EL (cell line): ENCODE measurements at regions not wholly inside any gene's neighbourhood (a gene's known extent, or its start where the extent isn't known, plus 50 kb on each side); places are given as distances from the start of the nearest gene placed in this dataset.

Experiments used
- DNase-seq: peaks from one replicate; pipeline ENCODE4 v3.0.0-alpha.2; 2016

DNA sequence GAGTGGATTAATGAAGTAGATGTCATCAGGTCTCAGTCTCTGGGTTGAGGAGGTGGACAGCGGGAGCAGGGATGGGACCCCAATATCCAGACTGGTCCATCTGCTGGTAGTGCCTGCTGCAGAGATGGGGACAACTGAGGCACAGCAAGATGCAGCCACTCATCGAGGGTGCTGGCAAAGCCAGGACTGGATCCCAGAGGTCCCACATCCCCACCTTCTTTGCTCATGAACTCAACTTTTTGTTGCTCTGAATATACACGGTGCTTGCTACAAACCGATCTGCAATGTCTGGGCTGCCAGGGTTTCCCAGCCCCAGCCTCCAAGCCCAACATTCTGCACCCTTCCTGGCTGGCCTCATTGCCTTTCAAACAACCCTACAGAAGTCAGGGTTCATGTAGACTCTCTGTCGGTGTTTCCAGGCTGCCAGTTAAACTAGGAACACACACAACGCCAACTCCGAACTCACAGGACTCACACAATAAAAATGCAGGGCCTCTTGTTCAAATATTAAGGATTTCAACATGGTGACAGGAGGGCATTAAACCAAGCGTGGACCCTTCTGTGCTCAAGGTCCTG lies 168.2 kb downstream of the MN1 start:
- no peak for DNase-seq

DNA sequence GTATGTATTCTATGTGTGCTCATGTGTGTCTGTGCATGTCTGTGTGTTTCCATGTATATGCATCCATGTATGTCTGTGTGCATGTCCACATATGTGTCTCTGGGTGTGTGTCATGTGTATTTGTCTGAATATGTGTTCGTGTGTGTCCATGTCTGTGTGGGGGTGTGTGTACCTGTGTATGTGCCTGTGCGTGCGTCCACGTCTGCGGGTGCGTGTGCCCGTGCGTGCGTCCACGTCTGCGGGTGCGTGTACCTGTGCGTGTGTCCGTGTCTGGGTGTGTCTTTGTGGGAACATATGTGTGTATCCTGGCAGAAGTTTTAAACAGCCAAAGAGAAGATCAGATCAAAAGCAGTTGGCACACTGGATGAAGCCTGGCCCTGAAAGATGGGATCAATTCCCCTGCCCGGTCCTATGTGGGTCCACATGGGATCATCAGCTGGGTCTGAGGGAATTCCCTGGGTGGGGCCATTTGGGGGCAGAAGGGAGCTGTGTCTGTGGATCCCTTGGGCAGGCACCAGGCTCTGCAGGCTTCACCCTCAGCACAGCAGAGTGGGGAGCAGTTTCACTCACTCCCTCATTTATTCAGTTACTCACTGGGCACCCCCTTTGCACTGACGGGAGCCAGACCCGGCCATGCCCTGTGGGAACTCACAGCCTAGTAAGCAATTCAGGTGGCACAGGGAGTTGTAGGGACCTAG lies 167.4 kb downstream of the MN1 start:
- no peak for DNase-seq

DNA sequence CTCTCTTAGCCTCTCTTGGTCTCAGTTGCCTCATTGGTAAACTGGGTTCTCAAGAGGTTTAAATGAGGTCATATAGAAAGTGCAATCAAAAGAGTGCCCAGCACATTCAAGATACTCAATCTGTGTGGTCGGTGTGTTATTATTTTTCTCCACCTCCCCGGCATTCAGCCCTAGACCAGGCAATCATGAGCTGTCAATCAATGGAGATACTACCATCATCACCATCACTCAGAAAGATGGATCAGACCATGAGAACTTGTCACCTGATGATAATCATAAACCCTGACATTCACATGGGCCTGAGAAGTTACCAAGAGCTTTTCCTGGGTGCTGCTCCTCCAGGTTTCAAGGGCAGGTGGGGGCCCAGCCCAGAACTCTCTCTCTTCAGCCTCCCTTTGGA lies 166.1 kb downstream of the MN1 start:
- DNase-seq, result no peak

DNA sequence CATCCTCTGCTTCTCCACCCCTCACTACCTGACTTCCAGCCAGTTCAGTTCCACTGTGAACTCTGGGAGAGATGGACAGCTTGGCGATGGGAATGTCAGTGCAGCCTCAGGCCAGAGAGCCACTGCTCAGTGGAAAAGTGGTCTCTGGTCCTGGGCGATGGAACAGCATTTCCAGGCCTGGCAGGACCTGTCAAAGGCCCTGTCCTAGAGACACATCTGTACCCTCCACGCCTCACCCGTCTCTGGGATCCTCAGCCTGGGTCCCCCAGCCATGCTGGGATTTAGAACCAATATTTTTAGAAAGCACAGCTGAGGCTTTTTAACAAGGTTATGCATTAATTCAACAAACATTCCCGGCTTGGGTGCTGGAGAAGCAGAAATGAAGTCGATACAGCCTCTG lies 165.7 kb downstream of the MN1 start:
- DNase-seq, result no peak

DNA sequence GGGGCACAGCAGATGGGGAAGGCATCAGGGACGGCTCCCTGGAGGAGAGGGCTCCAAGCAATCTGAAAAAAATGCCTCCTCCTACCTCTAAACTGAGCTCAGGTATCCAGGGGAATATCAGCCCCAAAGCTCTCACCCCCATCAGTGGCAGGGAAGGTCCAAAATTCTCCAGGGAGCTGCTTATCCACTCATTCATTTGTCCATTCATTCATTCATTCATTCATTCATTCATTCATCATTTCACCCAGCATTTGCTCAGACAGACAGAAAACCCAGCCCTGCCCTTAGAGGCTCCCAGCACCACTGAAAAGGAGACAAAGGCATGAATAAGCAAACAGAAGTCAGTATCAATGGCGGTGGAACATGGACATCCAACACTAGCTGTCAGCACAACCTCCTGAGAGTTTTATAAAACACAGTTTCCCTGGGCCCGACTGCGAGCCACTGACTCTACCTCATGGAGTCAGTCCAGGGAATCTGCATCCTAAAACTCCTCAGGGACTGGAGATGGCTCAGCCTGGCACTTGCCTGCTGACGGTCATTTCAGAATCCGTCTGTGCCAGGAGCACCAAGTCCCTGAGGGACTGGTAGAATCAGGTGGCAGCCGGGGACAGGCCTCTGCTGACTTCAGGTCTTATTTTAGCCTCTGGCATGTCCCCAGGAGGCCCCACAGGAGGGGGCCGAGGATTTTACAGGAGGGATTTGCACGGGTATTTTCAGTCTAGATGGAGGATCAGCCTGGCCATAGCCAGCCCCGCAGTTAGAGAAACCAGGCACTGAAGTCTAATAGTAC lies 164.6 kb downstream of the MN1 start:
- no peak for DNase-seq

DNA sequence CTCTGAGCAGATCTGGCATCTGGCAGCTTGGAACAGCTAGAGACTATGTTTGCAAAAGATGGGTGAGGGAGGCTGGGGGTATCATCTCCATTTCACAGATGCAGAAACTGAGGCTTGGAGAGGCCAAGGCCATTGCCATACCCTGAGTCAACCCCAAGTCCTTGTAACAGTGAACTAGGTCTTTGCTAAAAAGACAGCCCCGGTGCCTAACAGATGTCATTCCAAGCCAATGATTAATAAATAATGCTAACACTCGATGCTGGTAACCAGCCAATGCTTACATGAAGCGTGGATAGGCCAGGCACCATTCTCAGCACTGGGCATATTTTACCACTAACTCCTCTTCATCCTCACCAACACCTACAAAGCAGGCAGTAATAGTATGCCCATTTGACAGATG lies 164.0 kb downstream of the MN1 start:
- peak; percentile 55 for DNase-seq

DNA sequence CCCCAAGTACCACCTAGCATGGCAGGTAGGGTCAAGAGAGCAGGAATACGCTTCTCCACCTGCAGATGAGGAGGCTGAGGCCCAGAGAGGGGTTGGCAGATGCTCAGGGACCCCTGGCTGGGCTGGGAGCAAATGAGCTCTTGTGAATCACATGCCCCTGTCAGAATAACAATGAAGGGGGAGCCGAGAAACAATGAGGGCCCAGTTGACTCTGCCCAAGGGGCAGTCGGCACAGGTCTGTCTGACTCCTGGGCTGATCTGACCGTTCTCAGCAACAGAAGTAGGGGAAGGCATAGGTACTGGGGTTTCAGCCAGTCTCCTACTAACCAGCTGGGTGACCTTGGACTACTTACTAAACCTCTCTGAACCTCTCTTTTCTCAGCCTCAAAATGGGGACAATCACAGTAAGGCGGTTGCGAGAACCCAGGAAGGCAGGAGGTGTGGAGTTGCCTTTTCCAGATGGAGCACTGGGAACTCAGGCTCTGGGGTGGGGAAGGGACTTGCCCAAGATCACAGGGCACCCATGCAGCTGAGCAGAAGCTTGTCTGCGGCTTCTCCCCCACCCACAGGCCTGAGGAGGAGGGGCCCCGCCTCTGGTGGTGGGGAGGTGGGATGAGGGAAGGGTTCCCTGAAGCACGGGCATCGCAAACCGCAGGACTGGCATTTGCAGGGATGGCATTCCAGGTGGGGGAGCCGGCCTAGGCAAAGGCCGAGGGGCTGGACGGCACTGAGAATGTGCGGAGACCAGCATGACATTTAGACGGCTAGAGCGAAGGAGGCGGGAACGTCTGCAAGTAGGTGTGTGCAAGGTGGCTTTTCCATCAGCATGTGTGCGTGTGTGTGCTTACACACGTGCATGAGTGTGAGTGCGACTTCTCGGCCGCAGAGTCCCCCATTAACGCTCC lies 163.0 kb downstream of the MN1 start:
- no peak for DNase-seq

DNA sequence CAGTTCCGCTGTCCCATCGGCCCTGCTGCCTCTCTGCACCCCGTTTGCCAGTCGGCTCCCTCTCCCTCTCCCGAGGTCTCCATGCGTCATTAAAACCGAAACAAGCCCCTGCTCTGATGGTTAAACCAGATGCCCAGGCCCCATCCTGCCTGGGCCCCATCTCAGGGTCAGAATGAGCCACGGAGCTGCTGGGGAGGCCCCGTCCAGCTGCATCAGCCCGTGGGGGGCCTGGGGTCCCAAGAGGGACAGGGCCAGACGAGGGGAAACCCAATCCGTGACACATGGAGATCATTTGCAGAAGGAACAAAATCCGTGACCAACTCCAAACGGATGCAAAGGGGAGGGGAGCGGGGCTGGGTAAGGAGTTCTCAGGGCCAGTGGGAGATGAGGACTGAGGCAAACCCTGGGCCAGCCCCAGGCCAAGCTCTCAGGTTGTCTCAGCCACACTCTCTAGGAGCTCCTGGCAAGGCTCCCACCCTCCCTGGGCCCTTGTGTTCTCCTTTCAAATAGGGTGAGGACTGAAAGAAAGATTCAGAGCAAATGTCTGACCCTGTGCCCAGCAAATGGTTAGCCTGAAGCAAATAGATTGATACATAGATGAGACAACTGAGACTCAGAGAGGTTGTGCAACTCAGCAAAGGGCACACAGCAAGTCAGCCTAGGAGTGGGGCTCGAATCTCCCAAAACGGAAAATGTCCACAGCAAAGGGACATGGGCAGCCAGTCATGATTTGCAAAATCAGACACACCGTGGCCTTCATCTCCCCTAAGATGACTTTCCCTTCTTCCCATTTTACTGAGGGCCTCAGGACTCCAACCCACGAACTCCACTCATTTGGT lies 162.1 kb downstream of the MN1 start:
- DNase-seq, result no peak

DNA sequence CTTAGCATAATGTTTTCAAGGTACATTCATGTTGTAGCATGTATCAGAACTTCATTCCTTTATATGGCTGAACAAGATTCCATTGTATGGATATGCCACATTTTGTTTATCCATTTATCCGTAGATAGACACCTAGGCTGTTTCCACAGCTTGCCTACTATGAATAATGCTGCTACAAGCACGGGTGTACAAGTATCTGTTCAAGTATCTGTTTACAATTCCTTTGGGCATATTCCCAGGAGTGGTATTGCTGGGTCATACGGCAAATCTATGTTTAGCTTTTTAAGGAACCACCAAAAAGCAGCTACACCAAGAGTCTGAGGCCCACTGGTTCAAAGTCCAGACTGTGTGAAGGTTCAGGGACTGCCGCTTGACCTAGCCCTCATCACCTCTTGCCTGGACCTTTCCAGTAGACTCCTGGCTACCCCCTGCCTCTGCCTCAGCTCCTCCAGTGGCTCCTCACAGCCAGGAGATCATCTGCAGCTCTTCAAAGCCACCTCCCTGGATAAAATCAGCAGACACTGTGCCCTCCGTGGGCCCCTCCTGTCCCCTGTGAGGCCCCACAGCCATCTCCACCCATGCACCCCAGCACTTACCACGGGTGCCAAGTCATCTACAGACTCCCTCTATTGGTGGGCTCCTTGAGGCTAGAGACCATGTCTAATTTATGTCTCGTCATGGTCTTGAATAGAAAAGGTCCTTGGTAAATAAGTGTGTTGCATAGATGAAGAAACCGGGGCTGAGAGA lies 160.3 kb downstream of the MN1 start:
- DNase-seq, result no peak

DNA sequence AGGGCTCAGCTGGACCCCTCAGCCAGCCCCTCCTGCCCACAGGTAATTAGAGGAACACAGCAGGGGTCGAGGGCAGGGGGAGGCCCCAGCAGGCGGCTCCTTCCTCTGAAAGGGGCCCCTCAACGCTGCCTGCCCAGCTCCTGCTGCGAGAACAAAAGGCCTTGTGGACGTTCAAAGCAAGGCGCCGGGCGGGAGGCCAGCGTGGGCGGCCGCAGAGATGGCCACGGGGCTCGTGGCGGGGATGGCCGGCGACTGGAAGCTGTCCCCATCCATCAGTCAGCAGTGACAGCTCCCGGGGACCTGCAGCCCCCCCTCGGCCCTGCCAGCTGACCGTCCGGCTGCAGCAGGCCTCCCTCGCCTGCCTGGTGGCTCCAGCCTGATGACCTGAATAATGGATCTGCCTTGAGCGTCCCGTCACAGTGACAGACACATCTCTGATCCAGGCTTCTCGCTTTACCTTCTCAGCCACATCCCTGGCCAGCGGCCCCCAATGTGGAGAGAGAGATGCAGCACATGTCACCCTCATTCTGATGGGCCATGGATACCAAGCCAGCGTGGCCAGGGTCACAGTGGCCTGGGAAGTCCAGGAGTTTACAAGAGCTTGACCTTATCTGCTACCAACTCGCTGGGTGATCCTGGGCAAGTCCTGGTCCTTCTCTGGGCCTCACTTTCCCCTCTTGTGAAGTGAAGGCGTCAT lies 159.3 kb downstream of the MN1 start:
- no peak for DNase-seq

DNA sequence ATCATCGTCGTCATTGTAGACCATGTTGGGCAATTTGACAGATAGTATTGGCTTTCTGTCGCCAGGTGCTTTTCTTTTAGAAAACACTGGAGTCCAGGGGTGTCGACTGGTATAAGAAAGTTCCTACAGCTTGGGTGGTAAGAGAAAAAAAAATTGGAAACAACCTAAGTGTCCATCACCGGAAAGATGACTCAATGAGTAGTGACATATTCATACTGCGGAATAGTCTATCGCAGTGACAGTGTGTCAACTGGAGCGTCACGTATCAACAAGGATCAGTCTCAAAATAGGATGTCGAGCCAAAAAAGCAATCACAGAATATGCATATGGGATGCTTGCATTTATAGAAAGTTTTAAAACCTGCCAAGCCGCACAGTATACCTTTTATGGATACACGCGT lies 157.6 kb downstream of the MN1 start:
- DNase-seq, result no peak

DNA sequence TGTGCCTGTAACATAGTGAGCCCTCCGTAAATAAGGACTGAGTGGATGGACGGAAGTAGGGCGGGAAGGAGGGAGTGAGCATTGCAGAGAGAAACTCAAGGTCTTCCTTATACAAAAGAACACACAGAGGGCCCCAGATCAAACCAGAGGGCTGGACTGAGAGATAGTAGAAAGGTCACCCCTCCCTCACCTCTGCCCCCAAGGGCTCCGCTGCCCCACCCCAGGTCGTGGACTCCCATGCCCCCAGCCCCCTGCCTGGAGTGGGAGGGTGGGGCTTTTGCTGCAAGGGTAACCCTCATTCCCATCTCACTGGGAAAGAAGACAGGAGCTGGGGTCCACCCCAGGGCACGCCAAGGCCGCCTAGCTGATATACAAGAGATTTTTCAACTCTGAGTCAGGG lies 157.0 kb downstream of the MN1 start:
- DNase-seq, result no peak

DNA sequence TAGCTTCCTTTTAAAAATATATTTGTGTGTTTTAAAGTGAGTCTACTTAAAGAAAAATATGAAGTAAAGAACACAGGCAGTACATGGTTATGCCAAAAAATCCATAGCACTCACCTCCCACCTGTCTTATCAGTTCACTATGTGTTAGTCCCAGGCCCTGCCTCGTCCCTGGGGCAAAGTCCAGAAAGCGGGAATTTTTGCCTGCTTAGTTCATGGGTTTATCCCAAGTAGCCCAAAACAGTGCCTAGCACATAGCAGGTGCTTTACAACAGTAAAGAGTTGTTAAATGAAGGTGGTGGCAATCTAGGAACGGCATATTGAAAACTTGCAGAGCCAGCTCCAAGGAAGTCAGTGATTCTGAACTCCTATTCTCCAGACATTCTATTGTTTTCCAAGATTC lies 154.0 kb downstream of the MN1 start:
- DNase-seq, result no peak

DNA sequence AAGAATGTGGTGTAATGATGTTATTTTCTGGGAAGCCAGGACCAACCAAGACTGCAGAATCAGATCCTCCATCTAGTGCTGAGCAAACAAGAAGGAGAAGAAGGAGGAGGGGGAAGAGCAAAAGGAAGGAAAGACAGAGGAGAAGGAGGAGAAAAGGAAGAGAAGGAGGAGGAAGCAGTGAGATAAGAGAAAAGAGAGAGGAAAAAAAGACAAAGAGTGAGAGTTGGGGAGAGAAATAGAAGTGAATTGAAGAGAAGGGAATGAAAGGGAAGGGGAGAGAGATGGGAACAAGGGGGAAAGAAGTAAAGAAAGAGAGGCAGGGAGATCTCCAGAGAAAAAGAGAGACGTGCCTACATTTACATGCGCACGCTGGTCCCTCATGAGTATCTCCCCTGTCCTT lies 153.5 kb downstream of the MN1 start:
- DNase-seq, result no peak

DNA sequence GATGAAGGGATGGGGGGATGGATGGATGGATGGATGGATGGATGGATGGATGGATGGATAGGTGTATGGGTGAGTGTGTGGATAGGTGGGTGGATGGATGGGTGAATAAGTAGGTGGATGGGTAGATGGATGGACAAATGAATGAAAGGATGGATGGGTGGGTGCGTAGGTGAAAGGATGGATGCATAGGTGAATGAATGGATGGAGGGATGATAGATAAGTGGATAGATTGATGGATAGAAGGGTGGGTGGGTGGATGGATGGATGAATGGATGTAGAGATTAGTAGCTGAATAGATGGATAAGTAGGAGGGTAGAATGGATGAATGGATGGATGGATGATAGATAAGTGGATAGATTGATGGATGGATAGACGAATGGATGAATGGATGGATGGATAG lies 152.7 kb downstream of the MN1 start:
- DNase-seq, result no peak

DNA sequence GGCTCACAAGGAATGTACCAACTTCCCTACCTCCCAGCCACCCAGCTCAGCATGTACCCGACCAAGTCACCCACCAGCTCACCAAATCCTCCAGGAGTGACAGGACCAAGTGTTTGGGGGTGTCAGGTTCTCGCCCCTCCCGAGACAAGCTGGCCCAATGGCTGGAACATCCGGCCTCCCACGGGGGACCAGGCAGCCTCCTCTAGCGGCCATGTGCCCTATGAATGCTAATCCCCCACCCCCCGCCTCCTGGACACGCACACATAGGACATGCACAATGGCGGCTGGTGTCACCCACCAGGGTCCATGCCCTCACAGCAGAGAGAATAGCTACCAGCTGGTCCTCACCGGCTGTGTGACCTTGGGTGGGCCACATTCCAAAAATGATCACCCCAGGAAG lies 151.0 kb downstream of the MN1 start:
- DNase-seq, result no peak

DNA sequence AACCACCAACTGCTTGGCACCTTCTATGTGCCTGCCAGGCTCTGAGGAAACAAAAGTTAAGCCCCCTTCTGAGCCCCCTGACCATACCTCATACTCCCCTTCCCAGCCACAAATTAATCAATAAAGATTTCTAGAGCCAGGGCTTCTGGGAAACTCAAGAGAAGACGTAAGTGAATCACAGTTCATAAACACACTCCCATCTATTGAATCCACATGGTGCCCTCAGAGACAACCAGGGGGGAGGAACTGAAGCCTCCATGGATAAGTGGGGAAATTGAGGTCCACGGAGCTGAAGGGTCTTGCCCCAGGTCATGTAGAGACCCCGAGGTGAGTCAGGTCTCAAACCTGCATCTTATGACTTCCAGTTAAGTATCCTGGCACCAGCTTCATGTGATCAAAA lies 150.6 kb downstream of the MN1 start:
- no peak for DNase-seq

DNA sequence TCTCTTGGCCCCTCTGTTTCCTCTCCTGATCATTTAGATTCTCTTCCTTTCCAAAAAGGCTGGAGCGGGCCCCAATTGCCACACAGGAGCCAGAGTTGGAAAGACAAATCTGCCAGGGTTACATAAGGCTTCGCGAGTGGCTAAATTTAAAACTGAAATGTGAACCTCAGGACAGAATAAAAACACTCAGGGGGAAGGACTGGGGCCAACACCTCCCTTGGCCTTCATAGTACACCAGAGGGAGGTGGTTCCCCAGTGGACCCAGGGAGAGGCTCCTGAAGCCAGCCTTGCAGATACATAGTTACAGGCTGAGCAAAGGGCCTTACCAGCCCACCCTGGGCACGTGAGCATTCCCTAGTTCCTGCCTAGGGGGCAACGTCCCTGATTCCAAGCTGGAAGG lies 150.1 kb downstream of the MN1 start:
- DNase-seq, result no peak

DNA sequence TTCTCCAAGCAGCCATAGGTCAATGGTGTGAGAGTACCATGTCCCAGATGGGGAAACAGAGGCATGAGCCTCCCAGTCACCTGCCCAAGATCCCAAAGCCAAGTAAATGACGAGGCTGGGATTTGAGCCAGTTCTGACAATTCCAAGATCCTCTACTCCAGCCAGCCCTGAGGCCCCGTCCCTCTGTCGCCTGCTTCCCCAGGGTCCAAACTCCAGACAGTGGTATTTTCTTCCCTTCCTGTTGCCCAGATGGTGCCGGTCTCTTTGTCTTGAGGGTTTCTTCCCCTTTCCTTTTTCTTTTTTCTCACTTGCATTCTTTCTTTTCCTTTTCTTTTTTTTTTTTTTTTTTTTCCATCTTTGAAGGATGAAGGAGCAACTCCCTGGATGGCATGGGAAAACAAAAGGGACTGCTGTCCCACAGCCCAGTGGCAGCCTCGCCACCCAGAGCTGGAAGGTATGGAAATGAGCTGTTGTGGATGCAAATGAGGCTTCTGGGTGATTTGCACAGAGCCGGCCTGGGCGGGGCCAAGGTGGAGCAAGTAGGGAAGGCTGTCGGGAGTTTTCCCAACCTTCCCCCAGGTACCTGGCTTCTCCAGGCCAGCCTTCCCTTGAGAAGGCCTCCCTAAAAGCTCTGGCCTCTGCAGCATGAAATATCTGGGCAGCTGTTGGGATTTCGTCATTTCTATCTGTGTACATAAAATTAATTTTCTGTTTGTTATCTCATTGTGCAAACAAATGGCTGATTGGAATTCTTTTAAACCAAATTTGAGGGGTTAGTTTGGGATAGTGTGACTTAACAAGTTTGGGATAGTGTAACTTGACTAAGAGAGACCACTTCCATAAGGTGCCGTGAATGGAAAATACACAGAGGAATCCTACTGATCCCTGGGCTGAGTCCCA lies 146.8 kb downstream of the MN1 start:
- no peak for DNase-seq
